Inflammatory macrophage treated with lipopolysaccharide for 1 hour (primary cell): ENCODE measurements at regions not wholly inside any gene's neighbourhood (a gene's known extent, or its start where the extent isn't known, plus 50 kb on each side); places are given as distances from the start of the nearest gene placed in this dataset.
"Not testable (repeated sequence)": the region's sequence is repeated elsewhere in the genome, so short reads cannot be mapped to it uniquely, and the experiment has no call there.

ENCODE experiments used
- DNase-seq, 2 donors: peaks; one replicate each; pipeline ENCODE4 v3.0.0-alpha.2; 2020 to 2022

DNA sequence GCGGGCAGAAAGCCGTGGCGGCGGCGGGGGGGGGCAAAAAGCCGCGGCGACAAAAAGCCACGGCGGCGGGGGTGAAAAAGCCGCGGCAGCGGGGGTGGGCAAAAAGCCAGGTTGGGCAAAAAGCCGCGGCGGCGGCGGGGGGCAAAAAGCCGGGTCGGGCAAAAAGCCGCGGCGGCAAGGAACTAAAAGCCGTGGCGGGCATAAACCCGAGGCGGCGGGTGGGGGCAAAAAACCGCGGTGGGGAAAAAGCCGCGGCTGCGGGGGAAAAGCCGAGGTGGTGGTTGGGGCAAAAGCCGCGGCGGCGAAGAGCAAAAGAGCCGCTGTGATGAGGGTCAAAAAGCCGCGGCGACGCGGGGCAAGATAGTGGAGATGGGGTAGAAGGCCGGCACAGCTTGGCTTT is 1834.2 kb downstream of the FOXD4L5 start:
- DNase-seq, result not testable (repeated sequence)

DNA sequence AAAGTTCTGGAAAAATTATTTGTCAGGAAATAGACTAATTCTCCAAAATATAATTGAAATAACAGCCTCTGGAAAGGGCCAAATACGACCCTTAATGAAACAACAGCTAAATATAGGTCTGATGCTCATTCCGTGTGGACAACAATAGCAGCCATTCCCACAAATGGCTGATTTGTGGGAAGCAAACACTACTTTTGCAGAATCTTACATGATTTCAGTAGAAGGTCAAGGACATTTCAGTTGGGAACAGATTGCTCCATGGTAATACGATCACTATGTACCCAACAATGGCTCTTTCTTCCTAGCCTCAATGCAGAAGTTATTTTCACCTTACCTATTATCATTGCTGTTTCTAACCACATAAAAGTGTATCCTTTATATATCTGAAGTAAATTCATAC is 1859.9 kb downstream of the FOXD4L5 start:
- DNase-seq, result not testable (repeated sequence)

DNA sequence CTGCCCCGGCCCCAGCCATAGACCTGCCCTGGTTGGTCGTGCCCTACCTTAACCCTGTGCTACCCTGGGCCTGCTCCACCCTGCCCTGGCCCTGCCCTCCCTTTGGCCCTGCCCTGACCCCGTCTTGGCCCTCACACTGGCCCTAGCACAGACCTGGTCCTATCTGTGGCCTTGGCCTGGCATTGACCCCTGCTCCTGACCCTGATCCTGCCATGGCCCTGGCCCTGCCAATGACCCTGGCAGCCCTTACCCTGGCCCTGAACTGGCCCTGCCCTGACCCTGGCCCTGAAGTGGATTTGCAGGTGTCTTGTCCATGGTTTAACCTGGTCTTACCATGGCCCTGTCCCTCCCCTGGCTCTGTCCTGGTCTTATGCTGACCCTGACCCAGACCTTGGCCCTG is 1894.1 kb downstream of the FOXD4L5 start:
- DNase-seq, result not testable (repeated sequence)

DNA sequence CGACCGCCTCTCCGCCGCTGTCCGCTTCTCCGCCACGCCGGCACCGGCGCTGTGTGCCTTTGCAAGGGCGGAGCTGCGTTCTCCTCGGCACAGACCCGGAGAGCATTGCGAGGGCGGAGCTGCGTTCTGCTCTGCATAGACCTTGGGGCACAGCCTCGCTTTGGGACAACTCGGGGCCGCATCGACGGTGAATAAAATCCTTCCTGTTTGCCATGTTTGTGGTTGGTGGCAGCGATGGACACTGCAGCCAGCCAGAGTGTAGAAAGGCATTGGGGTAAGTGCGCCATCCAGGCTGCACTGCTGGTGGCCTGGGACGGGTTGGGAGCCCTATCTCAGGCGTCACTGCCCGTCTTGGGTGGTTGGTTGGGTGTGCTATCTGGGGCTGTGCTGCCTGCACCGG is 1899.5 kb downstream of the FOXD4L5 start:
- not testable (repeated sequence) for DNase-seq

DNA sequence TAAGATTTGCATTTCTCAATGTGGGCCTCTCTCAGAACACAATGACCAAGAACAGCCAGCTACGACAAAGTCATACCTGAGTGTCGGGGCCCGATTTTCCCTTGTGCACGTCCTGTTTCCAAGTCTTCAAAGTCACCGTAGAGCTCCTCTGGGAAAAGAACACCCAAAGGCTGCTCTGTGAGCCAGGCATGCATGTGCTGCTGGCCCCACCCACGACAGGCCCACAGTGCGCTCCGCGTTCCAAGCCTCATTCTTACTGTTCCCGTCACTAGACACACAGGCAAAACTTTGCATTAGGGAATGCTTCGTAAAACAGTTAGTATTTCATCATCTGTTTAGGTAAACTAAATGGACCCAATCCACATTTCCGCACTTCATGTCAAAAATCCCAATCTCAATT is 1905.1 kb downstream of the FOXD4L5 start:
- not testable (repeated sequence) for DNase-seq

DNA sequence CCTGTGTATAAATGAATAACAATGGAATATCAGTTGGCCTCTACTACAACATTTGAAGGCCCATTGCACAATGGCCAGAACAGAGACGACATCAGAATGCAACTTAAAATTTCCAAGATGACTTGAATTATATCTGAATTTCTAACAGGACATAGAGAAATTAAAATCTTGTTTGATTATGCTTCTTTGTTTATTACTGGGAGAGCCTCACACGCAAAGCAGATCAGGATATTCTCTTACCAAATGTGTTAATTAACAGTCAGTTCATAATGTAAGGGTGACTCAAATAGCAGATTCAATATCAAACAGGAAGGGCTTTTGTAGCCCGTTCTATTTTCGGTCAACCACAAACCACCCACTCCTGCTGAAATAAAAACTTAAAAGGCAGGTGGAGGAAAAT is 1930.8 kb downstream of the FOXD4L5 start:
- not testable (repeated sequence) for DNase-seq

DNA sequence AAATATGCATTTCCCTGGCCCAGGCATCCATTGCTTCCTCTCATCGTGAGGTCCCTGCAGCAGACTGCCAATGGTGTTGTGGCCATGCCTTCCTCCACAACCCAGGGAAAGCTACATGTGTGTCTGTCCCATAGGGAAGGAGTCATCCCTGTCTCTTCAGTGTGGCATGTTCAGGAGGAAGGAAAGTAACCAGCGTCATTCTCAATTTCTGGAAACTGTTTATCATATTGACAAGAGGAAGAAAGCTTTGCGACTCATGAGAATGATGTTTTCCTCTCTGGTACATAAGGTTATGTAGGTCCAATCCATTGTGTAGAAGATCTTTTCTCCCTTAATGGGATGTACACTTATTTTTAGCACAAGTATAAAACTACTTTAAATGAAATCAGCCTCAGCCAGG is 1937.7 kb downstream of the FOXD4L5 start:
- not testable (repeated sequence) for DNase-seq

DNA sequence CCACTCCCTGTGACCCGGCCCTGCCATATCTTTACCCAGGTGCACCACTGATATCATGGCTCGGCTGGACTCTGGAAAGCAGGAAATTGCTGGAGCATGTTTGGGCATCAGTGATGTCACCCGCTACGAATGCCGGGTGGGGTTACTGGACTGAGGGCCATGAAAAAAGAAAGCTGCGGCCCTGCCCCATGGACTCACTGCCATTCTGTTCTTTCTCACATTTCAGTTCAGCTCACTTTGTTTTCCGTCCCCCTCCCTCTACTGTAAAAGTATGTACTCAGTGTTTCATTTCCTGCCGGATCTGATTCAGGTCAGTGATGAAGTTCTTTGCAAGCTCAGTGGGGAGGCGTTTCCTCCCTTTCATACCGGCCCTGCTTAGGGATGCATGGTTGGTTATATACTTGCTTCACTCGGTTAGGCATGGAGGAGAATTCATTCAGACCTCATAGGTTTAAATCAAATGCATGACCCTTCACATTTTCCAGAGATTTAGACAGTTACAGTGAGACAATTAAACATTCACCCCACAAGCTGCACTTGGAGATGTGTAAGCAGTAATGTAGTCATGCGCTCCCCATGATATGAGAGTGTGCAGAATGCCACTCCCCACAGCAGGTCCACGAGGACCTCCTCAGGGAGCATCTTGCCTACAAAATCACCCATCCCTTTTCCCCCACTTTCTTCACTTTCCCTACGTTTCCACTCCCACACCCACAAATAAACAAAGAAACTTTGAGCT is 1938.5 kb downstream of the FOXD4L5 start:
- not testable (repeated sequence) for DNase-seq

DNA sequence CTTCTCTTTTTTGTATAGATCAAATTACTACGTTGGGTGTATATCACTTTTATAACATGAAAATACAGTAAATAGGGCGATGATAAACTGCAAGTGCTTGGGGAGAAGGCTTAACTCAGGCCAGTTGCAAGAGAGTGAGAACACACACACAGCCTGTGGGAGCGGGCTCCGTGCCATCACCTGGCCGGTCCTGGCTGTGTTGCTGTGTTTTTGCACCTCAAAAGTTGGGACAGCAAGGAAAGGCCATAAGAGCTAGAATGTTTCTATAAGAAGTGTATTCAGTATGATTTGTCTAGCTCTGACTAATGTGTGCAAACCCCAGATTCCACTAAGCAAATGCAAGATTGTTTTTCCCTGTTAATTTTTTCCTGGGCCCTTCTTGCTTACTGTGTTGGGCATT is 1940.6 kb downstream of the FOXD4L5 start:
- DNase-seq, result not testable (repeated sequence)

DNA sequence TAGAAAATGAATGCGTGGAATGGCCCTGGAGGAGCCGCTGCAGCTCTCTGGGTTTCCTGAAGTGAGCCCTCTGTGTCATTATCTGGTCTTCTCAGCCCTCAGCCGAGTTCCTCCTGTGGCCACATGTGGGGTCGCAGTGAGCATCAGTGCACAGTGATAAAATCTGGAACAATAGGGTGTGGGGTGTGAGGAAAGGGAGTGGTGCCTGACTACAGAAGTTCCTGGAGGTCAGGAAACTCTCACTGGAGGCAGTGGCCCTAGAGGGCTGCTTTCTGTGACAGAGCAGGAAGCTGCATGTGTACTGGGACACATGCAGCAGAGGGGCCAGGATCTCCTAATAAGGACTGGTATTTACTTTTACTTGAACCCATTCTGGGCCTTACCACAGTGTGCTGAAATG is 1942.5 kb downstream of the FOXD4L5 start:
- DNase-seq, result not testable (repeated sequence)

DNA sequence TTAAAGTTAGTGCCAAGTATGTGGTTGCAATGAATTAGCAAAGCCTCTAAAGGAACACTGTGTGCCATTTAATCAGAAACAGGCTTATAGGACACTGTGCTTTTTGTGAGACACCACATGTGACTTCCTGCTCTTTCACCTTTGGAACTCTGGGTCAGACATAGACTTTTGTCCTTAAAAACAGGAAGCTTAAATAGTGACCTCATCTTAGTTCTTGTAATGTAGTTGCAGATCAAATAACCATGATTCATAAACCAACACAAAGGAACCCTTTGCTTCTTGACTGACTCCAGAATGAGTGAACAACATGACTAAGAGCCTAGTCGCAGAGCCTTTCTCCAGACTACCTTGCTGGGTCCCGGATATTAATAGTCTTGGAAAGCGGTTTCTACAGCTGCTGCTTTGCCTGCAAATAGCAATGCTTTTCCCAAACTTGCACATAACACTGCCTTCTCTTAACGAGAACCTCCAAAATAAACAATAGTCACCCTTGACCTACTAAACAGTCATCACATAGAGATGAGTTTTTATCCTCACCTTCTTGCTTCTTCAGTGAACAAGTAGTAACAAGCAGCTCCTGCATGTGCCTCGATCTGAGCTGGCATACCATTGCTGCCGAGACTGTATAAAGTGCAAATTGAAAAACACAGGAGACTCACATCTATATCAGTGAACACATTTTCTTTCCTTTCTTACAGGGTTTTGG is 1947.0 kb downstream of the FOXD4L5 start:
- DNase-seq, result peak in 1 of 2 donors; percentile 0

DNA sequence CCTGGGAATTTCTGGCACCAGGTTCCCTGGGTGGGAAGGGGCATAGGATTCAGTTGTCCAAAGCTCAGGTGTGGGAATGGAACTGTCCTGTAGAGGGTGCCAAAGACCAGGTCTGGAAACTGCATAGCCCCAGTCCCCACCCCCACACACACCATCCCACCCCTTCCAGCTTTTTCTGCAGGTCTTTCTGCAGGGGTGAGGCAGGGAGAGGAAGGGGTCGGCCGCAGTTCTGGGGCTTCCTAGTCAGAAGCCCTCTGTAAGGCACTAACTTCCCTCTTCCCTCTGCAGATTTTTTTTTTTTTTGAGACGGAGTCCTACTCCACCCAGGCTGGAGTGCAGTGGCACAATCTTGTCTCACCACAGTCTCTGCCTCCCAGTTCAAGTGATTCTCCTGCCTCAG is 1949.7 kb downstream of the FOXD4L5 start:
- not testable (repeated sequence) for DNase-seq

DNA sequence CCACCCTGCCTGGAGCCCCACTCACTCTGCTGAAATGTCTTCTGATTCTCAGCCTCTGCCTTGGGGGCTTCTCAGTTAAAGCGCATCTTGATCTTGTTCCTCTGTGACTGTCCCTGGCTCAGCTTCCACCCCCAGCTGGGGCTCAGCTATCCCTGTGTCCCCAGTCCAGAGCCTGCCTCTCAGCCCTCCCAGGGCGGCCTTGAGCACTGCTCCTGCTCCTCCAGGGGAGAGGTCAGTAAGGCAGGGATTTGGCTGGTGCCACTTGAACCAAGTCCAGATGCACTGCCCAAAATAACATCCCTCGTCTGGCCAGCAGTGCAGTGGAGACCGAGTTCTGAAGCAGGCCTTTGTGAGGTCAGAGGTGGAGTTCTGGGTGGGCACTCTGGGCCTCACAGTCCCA is 1950.8 kb downstream of the FOXD4L5 start:
- DNase-seq, result not testable (repeated sequence)

DNA sequence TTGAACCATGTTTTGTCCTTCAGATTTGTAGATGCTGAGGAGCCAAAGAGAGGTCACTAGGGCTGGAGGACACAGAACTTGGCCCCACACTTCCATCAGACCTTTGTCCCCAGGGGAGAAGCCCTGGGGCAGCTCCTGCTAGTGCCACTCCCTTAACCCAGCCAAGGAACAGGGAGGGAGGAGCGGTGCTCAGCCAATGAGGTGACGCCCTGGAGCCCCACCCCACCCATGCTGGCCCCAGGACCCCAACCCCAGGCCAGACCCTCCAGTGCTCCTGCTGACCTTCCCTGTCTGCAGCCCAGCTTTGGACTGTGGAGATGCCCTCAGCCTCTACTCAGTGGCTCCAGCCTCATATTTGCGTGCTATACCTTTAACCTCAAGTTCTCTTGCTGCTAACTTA is 1951.9 kb downstream of the FOXD4L5 start:
- DNase-seq, result not testable (repeated sequence)

DNA sequence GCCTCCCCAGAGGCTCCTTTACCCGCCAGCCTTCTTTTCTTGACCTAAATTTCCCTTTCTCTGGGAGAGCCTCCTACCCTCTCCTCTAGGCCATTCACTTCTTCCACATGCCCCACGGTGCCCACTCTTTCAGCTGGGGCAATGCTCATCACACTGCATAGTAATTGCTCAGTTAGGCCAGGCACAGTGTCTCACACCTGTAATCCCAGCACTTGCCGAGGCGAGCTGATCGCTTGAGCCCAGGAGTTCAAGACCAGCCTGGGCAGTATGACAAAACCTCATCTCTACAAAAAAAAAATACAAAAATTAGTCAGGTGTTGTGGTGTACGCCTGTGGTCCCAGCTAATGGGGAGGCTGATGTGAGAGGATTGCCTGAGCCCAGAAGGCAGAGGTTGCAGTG is 1956.7 kb downstream of the FOXD4L5 start:
- not testable (repeated sequence) for DNase-seq

DNA sequence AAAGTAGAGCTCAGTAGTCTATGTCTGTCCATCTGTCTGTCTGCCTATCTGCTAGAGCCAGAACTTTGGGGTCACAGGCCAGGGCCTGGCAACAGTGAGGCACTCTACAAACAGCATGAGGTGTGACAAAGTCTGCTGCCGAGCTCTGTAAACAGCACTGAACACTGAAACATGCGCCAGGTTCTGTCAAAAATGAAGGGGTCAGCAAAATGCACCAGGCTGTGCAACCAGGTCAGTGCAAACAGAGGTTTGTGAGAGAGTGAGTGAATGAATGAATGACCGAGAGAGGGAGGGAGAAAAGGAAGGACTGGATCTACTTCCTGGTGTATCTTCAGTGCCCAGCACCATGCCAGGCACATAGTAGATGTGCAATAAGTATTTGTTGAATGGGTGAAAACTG is 1957.8 kb downstream of the FOXD4L5 start:
- not testable (repeated sequence) for DNase-seq

DNA sequence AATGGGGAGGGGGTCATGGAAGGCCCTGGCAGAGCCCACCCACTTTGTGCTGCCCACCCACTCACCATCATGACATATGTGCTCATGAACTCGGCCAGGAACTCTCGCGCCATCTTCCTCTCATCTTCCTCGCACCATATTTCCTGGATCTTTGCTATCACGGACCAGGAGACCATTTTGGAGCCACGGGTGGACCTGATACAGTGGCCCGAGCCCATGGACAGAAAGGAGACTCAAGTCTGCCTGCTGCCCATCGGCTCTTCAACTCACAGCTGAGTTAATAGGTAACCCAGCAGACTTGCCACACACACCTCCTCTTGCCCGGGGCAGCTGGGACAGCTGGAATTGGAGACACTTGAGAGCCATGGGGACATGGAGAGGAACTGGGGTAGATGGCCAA is 1958.3 kb downstream of the FOXD4L5 start:
- DNase-seq, result not testable (repeated sequence)

DNA sequence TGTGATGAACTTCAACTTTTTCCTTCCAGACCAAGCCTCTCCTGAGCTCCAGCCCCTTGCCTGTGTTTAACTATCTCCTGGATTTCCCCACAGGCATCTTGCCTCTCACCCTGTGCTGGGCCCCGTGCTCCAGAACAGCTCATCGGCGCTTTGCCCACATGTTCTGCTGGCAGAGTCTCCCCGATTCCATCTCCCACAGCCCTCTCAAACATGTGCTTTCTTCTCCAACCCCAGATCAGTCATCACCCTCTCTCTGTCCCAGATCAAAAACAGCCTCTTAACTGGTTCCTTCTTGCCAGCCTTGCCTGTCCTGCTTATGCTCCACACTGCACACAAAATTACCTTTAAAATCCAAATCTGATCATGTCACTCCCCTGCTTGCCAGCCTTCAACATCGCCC is 1959.3 kb downstream of the FOXD4L5 start:
- not testable (repeated sequence) for DNase-seq

DNA sequence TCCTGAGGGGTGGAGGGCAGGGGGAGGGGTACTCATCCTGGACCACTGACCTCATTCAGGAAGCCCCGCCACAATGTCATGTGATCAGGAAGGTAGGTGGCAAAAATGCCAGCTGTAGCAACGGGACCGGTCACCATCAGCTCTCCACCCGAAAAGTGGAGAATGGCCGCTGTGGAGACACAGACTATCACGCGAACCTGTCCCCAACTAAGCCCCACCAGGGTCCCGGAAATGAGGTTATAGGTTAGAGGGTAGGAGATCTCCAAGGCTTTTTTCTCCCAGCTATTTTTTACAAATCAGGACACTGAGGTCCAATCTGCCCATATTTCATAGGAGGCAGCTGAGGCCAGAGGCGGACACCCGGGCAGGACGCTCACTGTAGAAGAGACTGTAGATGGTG is 1966.9 kb downstream of the FOXD4L5 start:
- DNase-seq, result not testable (repeated sequence)

DNA sequence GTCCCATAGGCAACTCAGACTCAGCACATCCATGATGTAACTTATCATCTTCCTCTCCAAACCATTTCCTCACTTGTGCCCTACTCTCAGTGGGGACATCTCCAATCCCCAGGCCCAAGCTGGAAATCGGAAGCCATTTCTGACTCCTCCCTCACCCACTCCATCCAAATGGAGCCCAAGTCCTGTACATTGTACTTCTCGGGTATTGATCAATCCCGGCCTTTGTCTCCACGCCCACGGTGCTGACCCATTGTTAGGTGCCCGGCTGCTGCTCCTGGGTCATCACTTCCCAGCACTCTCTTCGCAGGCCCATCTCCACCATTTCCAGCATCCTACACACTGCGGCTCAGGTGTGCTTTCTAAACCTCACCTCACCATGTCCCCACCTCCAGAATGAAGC is 1969.6 kb downstream of the FOXD4L5 start:
- DNase-seq, result not testable (repeated sequence)

DNA sequence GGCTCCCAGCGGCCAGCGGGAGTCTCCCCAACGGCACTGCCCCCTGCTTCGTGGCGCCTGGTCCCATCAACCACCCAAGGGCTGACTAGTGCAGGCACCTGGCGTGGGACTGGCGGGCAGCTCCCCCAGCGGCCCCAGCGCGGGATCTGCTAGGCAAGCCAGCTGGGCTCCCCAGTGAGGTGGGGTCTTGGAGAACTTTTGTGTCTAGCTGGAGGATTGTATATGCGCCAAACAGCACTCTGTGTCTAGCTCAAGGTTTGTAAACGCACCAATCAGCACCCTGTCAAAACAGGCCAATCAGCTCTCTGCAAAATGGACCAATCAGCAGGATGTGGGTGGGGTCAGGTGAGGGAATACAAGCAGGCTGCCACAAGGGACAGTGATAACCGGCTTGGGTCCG is 1988.2 kb downstream of the FOXD4L5 start:
- not testable (repeated sequence) for DNase-seq

DNA sequence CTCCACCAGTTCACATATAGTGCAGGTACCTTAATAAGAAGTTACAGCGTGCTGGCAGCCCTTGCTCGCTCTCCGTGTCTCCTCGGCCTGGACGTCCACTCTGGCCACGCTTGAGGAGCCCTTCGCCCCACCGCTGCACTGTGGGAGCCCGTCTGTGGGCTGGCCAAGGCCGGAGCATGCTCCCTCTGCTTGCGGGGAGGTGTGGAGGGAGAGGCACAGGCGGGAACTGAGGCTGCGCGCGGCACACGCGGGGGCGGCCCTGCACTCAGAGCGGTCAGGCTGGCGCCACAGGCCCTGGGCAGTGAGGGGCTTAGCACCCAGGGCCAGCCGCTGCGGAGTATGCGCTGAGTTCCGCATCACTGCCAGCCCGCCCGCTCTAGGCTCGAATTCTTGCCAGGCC is 1988.6 kb downstream of the FOXD4L5 start:
- not testable (repeated sequence) for DNase-seq

DNA sequence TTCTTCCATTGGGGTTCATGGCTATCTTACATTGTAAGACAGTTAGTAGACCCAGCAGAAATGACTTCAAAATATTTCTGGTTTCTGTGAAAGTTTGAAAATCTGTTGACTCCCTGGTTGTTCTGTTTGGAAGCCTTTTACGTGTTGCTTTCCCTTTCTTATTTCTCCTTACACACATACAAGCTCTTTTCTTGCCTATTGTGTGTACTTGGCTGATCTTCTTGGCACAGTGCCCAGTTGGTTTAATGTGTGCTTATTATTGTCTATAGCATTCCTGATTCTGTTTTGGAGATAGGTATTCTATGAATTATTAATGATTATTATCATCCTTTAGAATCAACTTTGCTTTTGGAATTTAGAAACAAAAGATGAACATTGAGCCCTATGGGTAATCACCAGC is 1995.0 kb downstream of the FOXD4L5 start:
- not testable (repeated sequence) for DNase-seq
